ENCODE measurements at regions not wholly inside any gene's neighbourhood (a gene's known extent, or its start where the extent isn't known, plus 50 kb on each side); places are given as distances from the start of the nearest gene placed in this dataset.

GRCh38 chr1:229124116-229124515 is 146.8 kb upstream of the RAB4A start:
- H3K9ac ChIP-seq (ENCODE audit: low read depth in 1 of 2, low read length in 2 of 2) = peak overlapping the region in 1 of 2 donors; percentile 64
- H3K4me1 ChIP-seq (ENCODE audit: control insufficient read depth in 4 of 4, insufficient read depth in 4 of 4, low read length in 3 of 4) = peaks cover 0 to 37% (median 22%) of the 10 kb centered on the region in 4 donors
- 60% methylated on average over 1 of the region's 1 CpG for WGBS
- H3K4me3 ChIP-seq (ENCODE audit: low read depth in 1 of 3, low read length in 3 of 3) = no peak overlapping the region
- no peak for DNase-seq (ENCODE audit: low spot score)
- no peaks in the 10 kb centered on the region for H3K36me3 ChIP-seq (ENCODE audit: control insufficient read depth in 4 of 4, insufficient read depth in 3 of 4, low read depth in 1 of 4, low read length in 3 of 4)
- peak overlapping the region; percentile 80 for H3K27ac ChIP-seq (ENCODE audit: low read depth in 1 of 2, low read length in 2 of 2)
- H3K9me3 ChIP-seq (ENCODE audit: control insufficient read depth in 4 of 4, low read length in 3 of 4) = no peaks in the 10 kb centered on the region
- TF ChIP-seq NR2F2 (IDR thresholded peaks at IDR 0.05) = no peak
- no peak for TF ChIP-seq RAD21 (IDR thresholded peaks at IDR 0.05)
- no peak for TF ChIP-seq HNF4A (conservative IDR thresholded peaks at IDR 0.05)
- no peak for TF ChIP-seq YY1 (IDR thresholded peaks at IDR 0.05)
- no peak for TF ChIP-seq TAF1 (conservative IDR thresholded peaks at IDR 0.05)
- no peak for TF ChIP-seq REST (IDR thresholded peaks at IDR 0.05)
- no peaks in the 10 kb centered on the region for H3K27me3 ChIP-seq (ENCODE audit: control insufficient read depth in 4 of 4, insufficient read depth in 4 of 4, low read length in 3 of 4)

GRCh38 chr1:229124520-229125124 is 146.3 kb upstream of the RAB4A start:
- H3K9me3 ChIP-seq (ENCODE audit: control insufficient read depth in 4 of 4, low read length in 3 of 4) = no peaks in the 10 kb centered on the region
- H3K4me1 ChIP-seq (ENCODE audit: control insufficient read depth in 4 of 4, insufficient read depth in 4 of 4, low read length in 3 of 4) = peaks cover 3 to 42% (median 25%) of the 10 kb centered on the region in 4 donors
- H3K4me3 ChIP-seq (ENCODE audit: low read depth in 1 of 3, low read length in 3 of 3) = no peak overlapping the region
- peak overlapping the region in 1 of 2 donors; percentile 64 for H3K9ac ChIP-seq (ENCODE audit: low read depth in 1 of 2, low read length in 2 of 2)
- H3K27ac ChIP-seq (ENCODE audit: low read depth in 1 of 2, low read length in 2 of 2) = peak overlapping the region; percentile 80
- 32% methylated on average over 11 of the region's 11 CpGs for WGBS
- TF ChIP-seq HNF4G (IDR thresholded peaks at IDR 0.05) (peak; percentile 10), MAX (IDR thresholded peaks at IDR 0.05) (peak; percentile 52), RXRA (IDR thresholded peaks at IDR 0.05) (peak; percentile 46 to 66), REST (IDR thresholded peaks at IDR 0.05) (peak; percentile 85), JUND (IDR thresholded peaks at IDR 0.05) (peak; percentile 36 to 61), SP1 (IDR thresholded peaks at IDR 0.05) (peak; percentile 83), YY1 (IDR thresholded peaks at IDR 0.05) (peak; percentile 94), TAF1 (conservative IDR thresholded peaks at IDR 0.05) (peak; percentile 50), FOXA2 (IDR thresholded peaks at IDR 0.05) (peak; percentile 21), EGR1 (IDR thresholded peaks at IDR 0.05; ENCODE audit: low read depth in 2 of 2) (peak in 1 of 2 donors; percentile 48), GABPA (IDR thresholded peaks at IDR 0.05 in 1 of 2, conservative IDR thresholded peaks at IDR 0.05 in 1 of 2) (no peak), ATF3 (IDR thresholded peaks at IDR 0.05) (no peak), RAD21 (IDR thresholded peaks at IDR 0.05) (peak; percentile 58 to 63), NR2F2 (IDR thresholded peaks at IDR 0.05) (no peak), HNF4A (conservative IDR thresholded peaks at IDR 0.05) (peak; percentile 65 to 73), CTCF (IDR thresholded peaks at IDR 0.05; ENCODE audit: low read depth, low read length, missing input control) (peak; percentile 21), FOXA1 (IDR thresholded peaks at IDR 0.05) (no peak), ZBTB33 (IDR thresholded peaks at IDR 0.05) (peak; percentile 42)
- H3K36me3 ChIP-seq (ENCODE audit: control insufficient read depth in 4 of 4, insufficient read depth in 3 of 4, low read depth in 1 of 4, low read length in 3 of 4) = no peaks in the 10 kb centered on the region
- DNase-seq (ENCODE audit: low spot score) = no peak
- no peaks in the 10 kb centered on the region for H3K27me3 ChIP-seq (ENCODE audit: control insufficient read depth in 4 of 4, insufficient read depth in 4 of 4, low read length in 3 of 4)

Data from liver (tissue), 8 donors.